ENCODE measurements at regions not wholly inside any gene's neighbourhood (a gene's known extent, or its start where the extent isn't known, plus 50 kb on each side); places are given as distances from the start of the nearest gene placed in this dataset.

DNA sequence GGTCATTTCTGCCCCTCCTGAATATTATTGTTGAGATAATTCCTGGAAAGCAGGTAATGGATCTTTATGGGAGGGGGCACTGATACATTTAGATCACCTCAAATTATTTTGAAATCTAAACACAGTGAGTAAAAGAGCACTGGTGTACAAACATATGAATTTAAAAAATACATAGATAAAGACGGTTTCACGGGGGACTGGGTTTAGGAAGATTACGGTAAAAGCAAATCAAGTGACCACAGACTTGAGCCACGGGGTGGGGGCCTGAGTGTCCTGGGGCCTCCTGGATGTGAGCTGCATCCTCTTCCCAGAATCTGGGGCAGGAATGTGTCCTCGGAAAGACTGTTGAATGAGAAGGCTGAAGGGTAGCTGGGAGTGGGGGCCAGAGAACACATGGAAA lies 219.1 kb upstream of the KLF6 start:
- DNase-seq (ENCODE audit: low read depth), result no peak
- TF ChIP-seq POLR2A (IDR thresholded peaks at IDR 0.05; ENCODE audit: extremely low read depth, insufficient read length), result no peak
- TF ChIP-seq, protein P1, sequence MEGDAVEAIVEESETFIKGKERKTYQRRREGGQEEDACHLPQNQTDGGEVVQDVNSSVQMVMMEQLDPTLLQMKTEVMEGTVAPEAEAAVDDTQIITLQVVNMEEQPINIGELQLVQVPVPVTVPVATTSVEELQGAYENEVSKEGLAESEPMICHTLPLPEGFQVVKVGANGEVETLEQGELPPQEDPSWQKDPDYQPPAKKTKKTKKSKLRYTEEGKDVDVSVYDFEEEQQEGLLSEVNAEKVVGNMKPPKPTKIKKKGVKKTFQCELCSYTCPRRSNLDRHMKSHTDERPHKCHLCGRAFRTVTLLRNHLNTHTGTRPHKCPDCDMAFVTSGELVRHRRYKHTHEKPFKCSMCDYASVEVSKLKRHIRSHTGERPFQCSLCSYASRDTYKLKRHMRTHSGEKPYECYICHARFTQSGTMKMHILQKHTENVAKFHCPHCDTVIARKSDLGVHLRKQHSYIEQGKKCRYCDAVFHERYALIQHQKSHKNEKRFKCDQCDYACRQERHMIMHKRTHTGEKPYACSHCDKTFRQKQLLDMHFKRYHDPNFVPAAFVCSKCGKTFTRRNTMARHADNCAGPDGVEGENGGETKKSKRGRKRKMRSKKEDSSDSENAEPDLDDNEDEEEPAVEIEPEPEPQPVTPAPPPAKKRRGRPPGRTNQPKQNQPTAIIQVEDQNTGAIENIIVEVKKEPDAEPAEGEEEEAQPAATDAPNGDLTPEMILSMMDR (IDR thresholded peaks at IDR 0.05; ENCODE audit: low read depth, low read length), result no peak
- no peak for TF ChIP-seq MYC (IDR thresholded peaks at IDR 0.05; ENCODE audit: low read depth, low read length)
- TF ChIP-seq, protein P2, sequence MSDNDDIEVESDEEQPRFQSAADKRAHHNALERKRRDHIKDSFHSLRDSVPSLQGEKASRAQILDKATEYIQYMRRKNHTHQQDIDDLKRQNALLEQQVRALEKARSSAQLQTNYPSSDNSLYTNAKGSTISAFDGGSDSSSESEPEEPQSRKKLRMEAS (IDR thresholded peaks at IDR 0.05; ENCODE audit: low read depth, low read length), result no peak

DNA sequence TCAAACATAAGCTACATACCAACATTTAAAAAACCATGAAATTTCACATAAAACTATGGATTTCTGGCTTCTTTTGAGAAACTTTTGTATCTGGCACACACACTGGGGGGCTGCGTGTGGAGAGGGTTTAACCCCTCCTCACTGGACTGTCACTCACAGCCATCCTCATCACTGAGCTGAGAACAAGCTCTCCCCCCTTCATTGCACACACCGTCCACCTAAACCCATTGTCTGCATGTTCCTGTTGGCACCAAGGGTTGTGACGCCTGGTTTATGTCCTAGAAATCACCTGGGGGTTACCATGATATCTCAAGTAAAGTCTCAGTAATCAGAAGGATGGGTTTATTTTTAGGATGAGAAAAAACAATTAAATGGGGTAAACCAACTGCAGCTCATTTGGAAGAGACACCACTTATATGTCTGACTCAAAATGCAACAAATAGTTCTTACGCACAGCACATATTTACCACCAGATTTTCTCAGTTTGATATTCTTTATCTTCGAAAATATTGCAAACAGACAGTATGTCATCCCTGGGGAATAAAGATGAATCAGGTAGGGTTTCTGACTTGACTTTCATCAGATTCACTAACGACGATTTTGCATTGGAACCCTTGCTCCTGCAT lies 218.5 kb upstream of the KLF6 start:
- TF ChIP-seq, protein P1 (IDR thresholded peaks at IDR 0.05; ENCODE audit: low read depth, low read length), result no peak
- TF ChIP-seq, protein P2 (IDR thresholded peaks at IDR 0.05; ENCODE audit: low read depth, low read length), result no peak
- TF ChIP-seq POLR2A (IDR thresholded peaks at IDR 0.05; ENCODE audit: extremely low read depth, insufficient read length) (no peak), MYC (IDR thresholded peaks at IDR 0.05; ENCODE audit: low read depth, low read length) (no peak)
- no peak for DNase-seq (ENCODE audit: low read depth)

More for the DNA sequence above, 219.1 kb upstream of the KLF6 start:
- H3K4me3 ChIP-seq (ENCODE audit: low read depth, low read length), result no peak overlapping the region

DNA sequence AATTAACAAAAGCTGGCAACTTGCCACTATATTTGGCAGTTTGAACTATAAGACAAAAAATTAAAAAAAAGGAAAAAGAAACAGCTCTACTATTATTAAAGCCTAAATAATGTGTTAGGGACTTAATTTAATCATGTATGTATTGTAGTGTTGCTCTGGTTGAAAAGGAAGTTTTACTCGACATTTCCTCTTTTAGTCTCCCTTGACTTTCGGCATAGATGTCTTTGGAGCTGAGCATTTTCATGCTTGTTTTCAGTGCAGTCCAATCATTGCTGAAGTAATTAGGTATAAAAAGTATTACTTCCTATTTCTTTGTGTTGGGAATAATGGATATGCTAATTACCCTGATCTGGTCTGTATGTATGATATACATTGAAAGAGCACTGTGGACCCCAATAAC lies 216.8 kb upstream of the KLF6 start:
- no peak for DNase-seq (ENCODE audit: low read depth)
- no peak overlapping the region for H3K4me3 ChIP-seq (ENCODE audit: low read depth, low read length)
- TF ChIP-seq, protein P1 (IDR thresholded peaks at IDR 0.05; ENCODE audit: low read depth, low read length), result no peak
- TF ChIP-seq MYC (IDR thresholded peaks at IDR 0.05; ENCODE audit: low read depth, low read length) (no peak), POLR2A (IDR thresholded peaks at IDR 0.05; ENCODE audit: extremely low read depth, insufficient read length) (no peak)
- TF ChIP-seq, protein P2 (IDR thresholded peaks at IDR 0.05; ENCODE audit: low read depth, low read length), result no peak

More for the DNA sequence above, 218.5 kb upstream of the KLF6 start:
- H3K4me3 ChIP-seq (ENCODE audit: low read depth, low read length), result no peak overlapping the region

DNA sequence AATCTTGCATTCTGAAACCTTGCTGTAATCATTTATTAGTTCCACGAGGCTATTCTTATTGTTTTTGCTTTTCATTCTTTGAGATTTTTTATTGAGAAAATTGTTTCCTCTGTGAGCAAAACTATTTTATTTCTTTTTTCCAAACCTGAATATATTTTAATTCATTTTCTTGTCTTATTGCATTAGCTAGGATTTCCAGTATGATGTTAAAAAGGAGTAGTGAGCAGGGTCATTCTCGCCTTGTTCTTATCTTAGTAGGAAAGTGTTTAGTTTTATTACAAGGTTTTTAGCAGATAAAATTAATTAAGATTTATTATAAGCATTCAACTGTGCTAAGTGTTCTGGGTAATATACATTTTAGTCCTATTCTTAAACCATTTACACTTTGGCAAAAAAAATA lies 214.6 kb upstream of the KLF6 start:
- no peak overlapping the region for H3K4me3 ChIP-seq (ENCODE audit: low read depth, low read length)
- TF ChIP-seq, protein P1 (IDR thresholded peaks at IDR 0.05; ENCODE audit: low read depth, low read length), result no peak
- no peak for TF ChIP-seq MYC (IDR thresholded peaks at IDR 0.05; ENCODE audit: low read depth, low read length)
- TF ChIP-seq, protein P2 (IDR thresholded peaks at IDR 0.05; ENCODE audit: low read depth, low read length), result no peak
- TF ChIP-seq POLR2A (IDR thresholded peaks at IDR 0.05; ENCODE audit: extremely low read depth, insufficient read length), result no peak
- DNase-seq (ENCODE audit: low read depth), result no peak

DNA sequence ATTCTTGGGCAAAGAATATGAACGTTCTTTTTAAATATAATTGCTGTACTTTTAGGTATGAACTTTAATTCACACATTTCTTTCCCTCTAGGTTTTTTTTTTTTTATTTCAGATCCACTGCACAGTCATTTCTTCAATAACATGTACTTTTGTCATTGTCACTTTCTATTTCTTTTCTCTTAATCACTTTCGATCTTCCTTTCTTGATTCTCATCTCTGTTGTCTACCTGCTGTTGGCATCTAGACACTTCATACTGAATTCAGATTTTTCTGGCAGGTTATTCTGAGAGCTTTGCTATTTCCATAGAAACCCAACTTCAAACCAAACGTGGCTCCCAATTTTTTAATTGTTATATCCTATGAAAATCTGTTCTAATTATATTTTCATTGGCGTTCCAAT lies 211.7 kb upstream of the KLF6 start:
- TF ChIP-seq MYC (IDR thresholded peaks at IDR 0.05; ENCODE audit: low read depth, low read length), result no peak
- TF ChIP-seq, protein P1 (IDR thresholded peaks at IDR 0.05; ENCODE audit: low read depth, low read length), result no peak
- TF ChIP-seq POLR2A (IDR thresholded peaks at IDR 0.05; ENCODE audit: extremely low read depth, insufficient read length), result no peak
- TF ChIP-seq, protein P2 (IDR thresholded peaks at IDR 0.05; ENCODE audit: low read depth, low read length), result no peak
- no peak overlapping the region for H3K4me3 ChIP-seq (ENCODE audit: low read depth, low read length)
- no peak for DNase-seq (ENCODE audit: low read depth)

All from NB4 (cell line).